ENCODE measurements at regions not wholly inside any gene's neighbourhood (a gene's known extent, or its start where the extent isn't known, plus 50 kb on each side); places are given as distances from the start of the nearest gene placed in this dataset.
A peak's percentile ranks its signal among the peaks of the same experiment; 100 is the strongest.

DNA sequence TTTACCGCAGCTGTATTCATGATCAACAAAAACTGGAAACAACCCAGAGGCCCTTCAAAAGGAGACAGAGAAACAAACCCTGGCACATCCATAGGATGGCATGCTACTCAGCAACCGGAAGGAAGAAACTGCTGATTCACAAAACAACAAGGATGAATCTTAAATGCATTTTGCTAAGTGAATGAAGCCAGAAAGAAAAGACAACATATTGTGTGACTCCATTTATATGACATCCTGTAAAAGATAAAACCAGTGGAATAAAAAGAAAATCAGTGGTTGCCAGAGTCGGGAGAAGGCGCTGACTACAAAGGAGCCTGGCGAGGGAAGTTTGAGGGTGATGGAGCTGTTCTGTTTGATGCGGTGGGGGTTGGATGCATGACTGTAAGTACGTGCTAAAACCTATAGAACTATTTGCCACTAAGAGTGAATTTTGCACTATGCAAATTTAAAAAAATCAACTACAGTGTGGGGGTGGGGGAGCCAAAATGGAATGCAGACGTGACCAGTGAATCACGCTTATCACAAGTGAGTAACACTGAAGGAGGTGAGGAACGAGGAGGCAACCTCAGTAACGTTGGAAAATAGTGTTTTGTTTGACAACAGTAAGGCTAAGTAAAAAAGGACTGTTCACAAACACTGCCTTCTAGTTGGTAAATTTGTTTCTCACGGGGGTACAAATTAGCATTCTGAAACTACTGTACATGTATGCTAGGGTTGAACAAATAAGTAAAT lies 108.9 kb downstream of the INHBB start:
- H2AFZ ChIP-seq (ENCODE audit: low read depth, low read length), result no peak overlapping the region

DNA sequence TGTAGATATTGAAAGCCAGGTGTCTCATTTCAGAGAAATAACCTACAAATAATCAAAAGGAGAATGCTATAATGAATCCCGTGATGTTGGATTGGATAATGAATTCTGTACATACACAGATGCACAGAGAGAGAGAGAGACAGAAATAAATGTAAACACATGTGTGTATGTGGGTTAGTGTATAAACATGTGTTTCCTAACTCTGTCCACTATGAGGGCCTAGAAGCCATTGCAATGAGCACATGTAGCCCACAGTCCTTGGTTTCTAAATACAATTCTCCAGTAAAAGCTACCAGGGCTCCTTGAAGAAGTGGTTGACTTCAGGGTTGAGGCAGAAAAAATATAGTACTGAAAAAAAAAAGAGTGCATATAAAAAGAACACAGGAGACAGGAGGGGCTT lies 109.5 kb downstream of the INHBB start:
- H2BK5ac ChIP-seq (ENCODE audit: low read depth, low read length, poor library complexity, severe bottlenecking), result no peak overlapping the region
- H3K4me1 ChIP-seq (ENCODE audit: control insufficient read depth, insufficient read depth, low read depth, low read length), result peaks cover 2% of the 10 kb centered on the region
- H3K79me1 ChIP-seq (replicated peaks; ENCODE audit: low read length, poor library complexity, severe bottlenecking), result no peaks in the 10 kb centered on the region
- peaks cover 1 to 18% of the 10 kb centered on the region in 2 experiments for H3K27me3 ChIP-seq (ENCODE audit: control insufficient read depth in 1 of 2, insufficient read depth in 1 of 2, low read length in 2 of 2)
- H3K4me2 ChIP-seq (ENCODE audit: low read length, poor library complexity, severe bottlenecking), result no peak overlapping the region
- no peak overlapping the region for H3K14ac ChIP-seq (ENCODE audit: low read length in 2 of 2)
- no peak overlapping the region for H4K8ac ChIP-seq (ENCODE audit: low read length)
- H2BK12ac ChIP-seq (ENCODE audit: low read length in 2 of 2), result no peak overlapping the region
- H3K36me3 ChIP-seq (ENCODE audit: control insufficient read depth in 1 of 2, insufficient read depth in 2 of 2, low read depth in 1 of 2, low read length in 2 of 2), result no peaks in the 10 kb centered on the region
- no peak overlapping the region for H3K18ac ChIP-seq (ENCODE audit: low read depth in 1 of 2, low read length in 2 of 2)
- H3K4ac ChIP-seq (ENCODE audit: low read depth in 1 of 2, low read length in 2 of 2), result no peak overlapping the region
- peaks cover 17% of the 10 kb centered on the region for H3K9me3 ChIP-seq (ENCODE audit: control insufficient read depth, low read length)
- no peak overlapping the region for H2BK120ac ChIP-seq (ENCODE audit: low read depth, low read length)
- peak; percentile 70 for DNase-seq
- H2AFZ ChIP-seq (ENCODE audit: low read depth, low read length), result no peak overlapping the region
- H3K9ac ChIP-seq (ENCODE audit: low read length), result no peak overlapping the region
- 89% methylated on average over 1 of the region's 1 CpG for WGBS
- no peak overlapping the region for H4K91ac ChIP-seq (ENCODE audit: low read length)
- H3K23ac ChIP-seq (ENCODE audit: low read length in 2 of 2), result no peak overlapping the region
- no peak overlapping the region for H2AK5ac ChIP-seq (ENCODE audit: low read length, severe bottlenecking)
- H3K27ac ChIP-seq (ENCODE audit: low read length, poor library complexity, severe bottlenecking), result no peak overlapping the region
- no peak overlapping the region for H3K4me3 ChIP-seq (ENCODE audit: insufficient read depth in 1 of 2, low read depth in 1 of 2, low read length in 2 of 2)
- H2BK15ac ChIP-seq (ENCODE audit: low read depth, poor library complexity, severe bottlenecking), result no peak overlapping the region

More for the DNA sequence above, 108.9 kb downstream of the INHBB start:
- H2AK5ac ChIP-seq (ENCODE audit: low read length, severe bottlenecking), result no peak overlapping the region
- H3K79me1 ChIP-seq (replicated peaks; ENCODE audit: low read length, poor library complexity, severe bottlenecking), result no peaks in the 10 kb centered on the region
- H4K91ac ChIP-seq (ENCODE audit: low read length), result no peak overlapping the region
- no peak overlapping the region for H3K27ac ChIP-seq (ENCODE audit: low read length, poor library complexity, severe bottlenecking)
- no peak overlapping the region for H2BK15ac ChIP-seq (ENCODE audit: low read depth, poor library complexity, severe bottlenecking)
- H3K4me3 ChIP-seq (ENCODE audit: insufficient read depth in 1 of 2, low read depth in 1 of 2, low read length in 2 of 2), result no peak overlapping the region
- H2BK12ac ChIP-seq (ENCODE audit: low read length in 2 of 2), result no peak overlapping the region
- H2BK5ac ChIP-seq (ENCODE audit: low read depth, low read length, poor library complexity, severe bottlenecking), result no peak overlapping the region
- peaks cover 17% of the 10 kb centered on the region for H3K9me3 ChIP-seq (ENCODE audit: control insufficient read depth, low read length)
- no peak overlapping the region for H3K9ac ChIP-seq (ENCODE audit: low read length)
- no peaks in the 10 kb centered on the region for H3K36me3 ChIP-seq (ENCODE audit: control insufficient read depth in 1 of 2, insufficient read depth in 2 of 2, low read depth in 1 of 2, low read length in 2 of 2)
- H2BK120ac ChIP-seq (ENCODE audit: low read depth, low read length), result no peak overlapping the region
- no peak overlapping the region for H3K18ac ChIP-seq (ENCODE audit: low read depth in 1 of 2, low read length in 2 of 2)
- peaks cover 7 to 24% of the 10 kb centered on the region in 2 experiments for H3K27me3 ChIP-seq (ENCODE audit: control insufficient read depth in 1 of 2, insufficient read depth in 1 of 2, low read length in 2 of 2)
- H3K23ac ChIP-seq (ENCODE audit: low read length in 2 of 2), result no peak overlapping the region
- H4K8ac ChIP-seq (ENCODE audit: low read length), result no peak overlapping the region
- H3K4ac ChIP-seq (ENCODE audit: low read depth in 1 of 2, low read length in 2 of 2), result no peak overlapping the region
- no peak for DNase-seq
- WGBS, result 81% methylated on average over 9 of the region's 12 CpGs
- peaks cover 2% of the 10 kb centered on the region for H3K4me1 ChIP-seq (ENCODE audit: control insufficient read depth, insufficient read depth, low read depth, low read length)
- H3K14ac ChIP-seq (ENCODE audit: low read length in 2 of 2), result no peak overlapping the region
- no peak overlapping the region for H3K4me2 ChIP-seq (ENCODE audit: low read length, poor library complexity, severe bottlenecking)

DNA sequence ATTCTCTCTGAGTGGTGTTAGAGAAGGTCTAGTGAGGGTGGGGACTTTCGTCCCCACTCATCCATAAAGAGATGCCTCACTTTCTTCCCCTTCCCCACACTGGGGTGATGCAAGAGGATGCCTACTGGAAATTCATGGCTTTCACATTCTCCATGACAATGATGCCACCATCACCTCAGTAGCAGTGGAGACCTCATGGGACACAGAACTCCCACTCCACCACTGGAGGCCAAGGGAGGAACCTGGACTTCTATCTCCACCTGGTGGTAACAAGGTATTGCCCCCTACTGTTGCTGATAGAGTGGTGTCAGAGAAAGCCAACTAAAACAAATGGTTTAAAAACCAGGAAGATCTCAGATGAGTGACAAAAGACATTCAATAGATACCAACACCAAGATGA lies 110.9 kb downstream of the INHBB start:
- H4K8ac ChIP-seq (ENCODE audit: low read length), result no peak overlapping the region
- WGBS, result 100% methylated on average over 1 of the region's 1 CpG
- H3K27me3 ChIP-seq (ENCODE audit: control insufficient read depth in 1 of 2, insufficient read depth in 1 of 2, low read length in 2 of 2), result peaks cover 0 to 16% of the 10 kb centered on the region in 2 experiments

DNA sequence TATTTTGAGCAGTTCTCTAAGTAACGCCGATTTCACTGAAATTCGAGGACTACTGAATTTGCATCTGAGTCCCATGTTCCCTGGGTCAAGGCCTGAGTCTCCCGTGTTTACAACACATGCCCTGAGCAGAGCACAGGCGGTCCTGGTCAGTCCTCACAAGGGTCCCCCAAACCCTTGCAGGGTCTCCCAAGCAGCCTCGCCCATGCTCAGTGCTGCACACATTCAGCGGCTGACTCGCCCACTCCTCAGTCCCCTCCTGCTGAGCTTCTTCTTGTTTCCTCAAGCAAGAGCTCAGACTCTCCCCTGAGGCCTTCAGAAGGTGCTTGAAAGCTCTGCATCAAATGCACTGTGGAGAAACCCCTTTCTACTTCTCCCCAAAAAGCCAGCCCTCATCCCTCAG lies 114.6 kb downstream of the INHBB start:
- no peak overlapping the region for H4K91ac ChIP-seq (ENCODE audit: low read length)
- H2BK5ac ChIP-seq (ENCODE audit: low read depth, low read length, poor library complexity, severe bottlenecking), result no peak overlapping the region
- peaks cover 7 to 24% of the 10 kb centered on the region in 2 experiments for H3K27me3 ChIP-seq (ENCODE audit: control insufficient read depth in 1 of 2, insufficient read depth in 1 of 2, low read length in 2 of 2)
- no peak for DNase-seq
- H2AFZ ChIP-seq (ENCODE audit: low read depth, low read length), result no peak overlapping the region
- H4K8ac ChIP-seq (ENCODE audit: low read length), result no peak overlapping the region
- no peaks in the 10 kb centered on the region for H3K79me1 ChIP-seq (replicated peaks; ENCODE audit: low read length, poor library complexity, severe bottlenecking)
- no peak overlapping the region for H3K14ac ChIP-seq (ENCODE audit: low read length in 2 of 2)
- H3K23ac ChIP-seq (ENCODE audit: low read length in 2 of 2), result no peak overlapping the region
- H3K9me3 ChIP-seq (ENCODE audit: control insufficient read depth, low read length), result peaks cover 17% of the 10 kb centered on the region
- H3K36me3 ChIP-seq (ENCODE audit: control insufficient read depth in 1 of 2, insufficient read depth in 2 of 2, low read depth in 1 of 2, low read length in 2 of 2), result no peaks in the 10 kb centered on the region
- no peak overlapping the region for H3K18ac ChIP-seq (ENCODE audit: low read depth in 1 of 2, low read length in 2 of 2)
- no peak overlapping the region for H3K9ac ChIP-seq (ENCODE audit: low read length)
- no peak overlapping the region for H2BK120ac ChIP-seq (ENCODE audit: low read depth, low read length)
- H2AK5ac ChIP-seq (ENCODE audit: low read length, severe bottlenecking), result no peak overlapping the region
- H3K4me1 ChIP-seq (ENCODE audit: control insufficient read depth, insufficient read depth, low read depth, low read length), result peaks cover 5% of the 10 kb centered on the region
- no peak overlapping the region for H3K4me2 ChIP-seq (ENCODE audit: low read length, poor library complexity, severe bottlenecking)
- no peak overlapping the region for H2BK12ac ChIP-seq (ENCODE audit: low read length in 2 of 2)
- 86% methylated on average over 8 of the region's 8 CpGs for WGBS
- H3K4ac ChIP-seq (ENCODE audit: low read depth in 1 of 2, low read length in 2 of 2), result no peak overlapping the region
- H3K27ac ChIP-seq (ENCODE audit: low read length, poor library complexity, severe bottlenecking), result no peak overlapping the region
- H3K4me3 ChIP-seq (ENCODE audit: insufficient read depth in 1 of 2, low read depth in 1 of 2, low read length in 2 of 2), result no peak overlapping the region
- H2BK15ac ChIP-seq (ENCODE audit: low read depth, poor library complexity, severe bottlenecking), result no peak overlapping the region

More for the DNA sequence above, 110.9 kb downstream of the INHBB start:
- no peak overlapping the region for H3K14ac ChIP-seq (ENCODE audit: low read length in 2 of 2)
- peak overlapping the region; percentile 33 for H2BK15ac ChIP-seq (ENCODE audit: low read depth, poor library complexity, severe bottlenecking)
- no peak overlapping the region for H2BK5ac ChIP-seq (ENCODE audit: low read depth, low read length, poor library complexity, severe bottlenecking)
- no peak overlapping the region for H3K4me2 ChIP-seq (ENCODE audit: low read length, poor library complexity, severe bottlenecking)
- H3K4ac ChIP-seq (ENCODE audit: low read depth in 1 of 2, low read length in 2 of 2), result no peak overlapping the region
- H3K9ac ChIP-seq (ENCODE audit: low read length), result no peak overlapping the region
- peaks cover 17% of the 10 kb centered on the region for H3K9me3 ChIP-seq (ENCODE audit: control insufficient read depth, low read length)
- H4K91ac ChIP-seq (ENCODE audit: low read length), result no peak overlapping the region
- DNase-seq, result no peak
- H2AK5ac ChIP-seq (ENCODE audit: low read length, severe bottlenecking), result no peak overlapping the region
- H3K36me3 ChIP-seq (ENCODE audit: control insufficient read depth in 1 of 2, insufficient read depth in 2 of 2, low read depth in 1 of 2, low read length in 2 of 2), result no peaks in the 10 kb centered on the region
- no peak overlapping the region for H3K23ac ChIP-seq (ENCODE audit: low read length in 2 of 2)
- H3K18ac ChIP-seq (ENCODE audit: low read depth in 1 of 2, low read length in 2 of 2), result no peak overlapping the region
- H2BK120ac ChIP-seq (ENCODE audit: low read depth, low read length), result no peak overlapping the region
- no peak overlapping the region for H3K27ac ChIP-seq (ENCODE audit: low read length, poor library complexity, severe bottlenecking)
- no peak overlapping the region for H2BK12ac ChIP-seq (ENCODE audit: low read length in 2 of 2)
- no peak overlapping the region for H3K4me3 ChIP-seq (ENCODE audit: insufficient read depth in 1 of 2, low read depth in 1 of 2, low read length in 2 of 2)
- H2AFZ ChIP-seq (ENCODE audit: low read depth, low read length), result no peak overlapping the region
- H3K4me1 ChIP-seq (ENCODE audit: control insufficient read depth, insufficient read depth, low read depth, low read length), result peaks cover 2% of the 10 kb centered on the region
- no peaks in the 10 kb centered on the region for H3K79me1 ChIP-seq (replicated peaks; ENCODE audit: low read length, poor library complexity, severe bottlenecking)

Data from mesenchymal stem cell (in vitro differentiated cells and primary cell).